ENCODE measurements at regions not wholly inside any gene's neighbourhood (a gene's known extent, or its start where the extent isn't known, plus 50 kb on each side); places are given as distances from the start of the nearest gene placed in this dataset.

DNA sequence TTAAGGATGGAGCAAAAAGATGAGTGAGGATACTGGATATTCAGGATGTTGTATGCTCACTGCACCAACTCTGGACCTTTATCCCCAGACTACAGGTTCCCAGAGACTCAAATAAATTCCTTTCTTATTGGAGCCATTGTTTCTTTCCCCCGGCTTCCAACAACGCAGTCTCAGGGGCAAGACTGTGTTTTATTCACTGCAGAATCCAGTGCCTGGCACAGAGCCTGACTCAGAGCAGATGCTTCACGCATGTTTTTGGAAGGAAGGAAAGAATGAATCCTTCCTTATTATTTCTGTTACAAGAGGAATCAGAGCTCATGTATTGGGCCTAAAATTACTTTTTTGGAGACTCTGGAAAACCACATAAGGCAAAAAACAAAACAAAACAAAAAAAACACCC lies 96.0 kb upstream of the VGLL4 start:
- Histone ChIP-seq H3K9me3 (ENCODE audit: control insufficient read depth, insufficient read depth, low read length) (no peaks in the 10 kb centered on the region), H3K36me3 (ENCODE audit: control insufficient read depth, insufficient read depth, low read length) (no peaks in the 10 kb centered on the region), H3K27ac (ENCODE audit: low read length) (no peak overlapping the region), H3K27me3 (ENCODE audit: control insufficient read depth, insufficient read depth, low read length) (no peaks in the 10 kb centered on the region), H3K4me3 (ENCODE audit: low read length) (no peak overlapping the region), H3K4me1 (ENCODE audit: control insufficient read depth, insufficient read depth, low read length) (no peaks in the 10 kb centered on the region)
- DNase-seq (no peak), ATAC-seq (no peak)
- TF ChIP-seq, protein P1, sequence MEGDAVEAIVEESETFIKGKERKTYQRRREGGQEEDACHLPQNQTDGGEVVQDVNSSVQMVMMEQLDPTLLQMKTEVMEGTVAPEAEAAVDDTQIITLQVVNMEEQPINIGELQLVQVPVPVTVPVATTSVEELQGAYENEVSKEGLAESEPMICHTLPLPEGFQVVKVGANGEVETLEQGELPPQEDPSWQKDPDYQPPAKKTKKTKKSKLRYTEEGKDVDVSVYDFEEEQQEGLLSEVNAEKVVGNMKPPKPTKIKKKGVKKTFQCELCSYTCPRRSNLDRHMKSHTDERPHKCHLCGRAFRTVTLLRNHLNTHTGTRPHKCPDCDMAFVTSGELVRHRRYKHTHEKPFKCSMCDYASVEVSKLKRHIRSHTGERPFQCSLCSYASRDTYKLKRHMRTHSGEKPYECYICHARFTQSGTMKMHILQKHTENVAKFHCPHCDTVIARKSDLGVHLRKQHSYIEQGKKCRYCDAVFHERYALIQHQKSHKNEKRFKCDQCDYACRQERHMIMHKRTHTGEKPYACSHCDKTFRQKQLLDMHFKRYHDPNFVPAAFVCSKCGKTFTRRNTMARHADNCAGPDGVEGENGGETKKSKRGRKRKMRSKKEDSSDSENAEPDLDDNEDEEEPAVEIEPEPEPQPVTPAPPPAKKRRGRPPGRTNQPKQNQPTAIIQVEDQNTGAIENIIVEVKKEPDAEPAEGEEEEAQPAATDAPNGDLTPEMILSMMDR (IDR thresholded peaks at IDR 0.05) = no peak
- no peak overlapping the region for H3K4me3 Mint-ChIP-seq
- H3K4me1 Mint-ChIP-seq = no peaks in the 10 kb centered on the region
- intact Hi-C loops (cut with micrococcal nuclease) = no loop called here
- no peak overlapping the region for H3K27ac Mint-ChIP-seq
- H3K27me3 Mint-ChIP-seq (ENCODE audit: low read depth in 2 of 2) = no peaks in the 10 kb centered on the region
- no peaks in the 10 kb centered on the region for H3K9me3 Mint-ChIP-seq
- no peaks in the 10 kb centered on the region for H3K36me3 Mint-ChIP-seq
- 91% methylated on average over 3 of the region's 3 CpGs for WGBS (ENCODE audit: insufficient coverage)

GRCh38 chr3:11739123-11739522 lies 95.4 kb upstream of the VGLL4 start:
- DNase-seq (no peak), ATAC-seq (no peak)
- Histone ChIP-seq H3K9me3 (ENCODE audit: control insufficient read depth, insufficient read depth, low read length) (no peaks in the 10 kb centered on the region), H3K4me1 (ENCODE audit: control insufficient read depth, insufficient read depth, low read length) (no peaks in the 10 kb centered on the region), H3K4me3 (ENCODE audit: low read length) (no peak overlapping the region), H3K27me3 (ENCODE audit: control insufficient read depth, insufficient read depth, low read length) (no peaks in the 10 kb centered on the region), H3K27ac (ENCODE audit: low read length) (no peak overlapping the region), H3K36me3 (ENCODE audit: control insufficient read depth, insufficient read depth, low read length) (no peaks in the 10 kb centered on the region)
- TF ChIP-seq, protein P1 (IDR thresholded peaks at IDR 0.05) = no peak
- H3K9me3 Mint-ChIP-seq = no peaks in the 10 kb centered on the region
- H3K4me3 Mint-ChIP-seq = no peak overlapping the region
- H3K36me3 Mint-ChIP-seq = no peaks in the 10 kb centered on the region
- H3K4me1 Mint-ChIP-seq = no peaks in the 10 kb centered on the region
- H3K27me3 Mint-ChIP-seq (ENCODE audit: low read depth in 2 of 2) = no peaks in the 10 kb centered on the region
- no peak overlapping the region for H3K27ac Mint-ChIP-seq
- intact Hi-C loops (cut with micrococcal nuclease) = no loop called here
- 86% methylated on average over 2 of the region's 2 CpGs for WGBS (ENCODE audit: insufficient coverage)

GRCh38 chr3:11737742-11738141 lies 94.0 kb upstream of the VGLL4 start:
- TF ChIP-seq, protein P1 (IDR thresholded peaks at IDR 0.05) = no peak
- H3K27me3 ChIP-seq (ENCODE audit: control insufficient read depth, insufficient read depth, low read length) = no peaks in the 10 kb centered on the region
- no peaks in the 10 kb centered on the region for H3K4me1 ChIP-seq (ENCODE audit: control insufficient read depth, insufficient read depth, low read length)
- no peak overlapping the region for H3K4me3 ChIP-seq (ENCODE audit: low read length)
- H3K27me3 Mint-ChIP-seq (ENCODE audit: low read depth in 2 of 2) = peaks cover 0 to under 1% of the 10 kb centered on the region in 2 donors
- H3K9me3 ChIP-seq (ENCODE audit: control insufficient read depth, insufficient read depth, low read length) = no peaks in the 10 kb centered on the region
- H3K4me1 Mint-ChIP-seq = no peaks in the 10 kb centered on the region
- 81% methylated on average over 7 of the region's 7 CpGs for WGBS (ENCODE audit: insufficient coverage)
- H3K27ac Mint-ChIP-seq = no peak overlapping the region
- H3K36me3 ChIP-seq (ENCODE audit: control insufficient read depth, insufficient read depth, low read length) = no peaks in the 10 kb centered on the region
- H3K27ac ChIP-seq (ENCODE audit: low read length) = no peak overlapping the region
- no peak for ATAC-seq
- H3K36me3 Mint-ChIP-seq = no peaks in the 10 kb centered on the region
- no peak for DNase-seq
- no peaks in the 10 kb centered on the region for H3K9me3 Mint-ChIP-seq
- intact Hi-C loops (cut with micrococcal nuclease) = no loop called here
- H3K4me3 Mint-ChIP-seq = no peak overlapping the region

GRCh38 chr3:11736136-11736833 lies 92.6 kb upstream of the VGLL4 start:
- 67% methylated on average over 9 of the region's 9 CpGs for WGBS (ENCODE audit: insufficient coverage)
- H3K36me3 Mint-ChIP-seq = no peaks in the 10 kb centered on the region
- H3K9me3 Mint-ChIP-seq = no peaks in the 10 kb centered on the region

More at GRCh38 chr3:11736136-11736833, 92.6 kb upstream of the VGLL4 start:
- H3K27me3 Mint-ChIP-seq (ENCODE audit: low read depth in 2 of 2) = peaks cover 0 to 3% of the 10 kb centered on the region in 2 donors
- intact Hi-C loops (cut with micrococcal nuclease) = no loop called here
- TF ChIP-seq, protein P1 (IDR thresholded peaks at IDR 0.05) = no peak
- ATAC-seq = no peak
- Histone ChIP-seq H3K27me3 (ENCODE audit: control insufficient read depth, insufficient read depth, low read length) (no peaks in the 10 kb centered on the region), H3K9me3 (ENCODE audit: control insufficient read depth, insufficient read depth, low read length) (no peaks in the 10 kb centered on the region), H3K27ac (ENCODE audit: low read length) (no peak overlapping the region), H3K36me3 (ENCODE audit: control insufficient read depth, insufficient read depth, low read length) (no peaks in the 10 kb centered on the region), H3K4me3 (ENCODE audit: low read length) (no peak overlapping the region), H3K4me1 (ENCODE audit: control insufficient read depth, insufficient read depth, low read length) (no peaks in the 10 kb centered on the region)
- no peak overlapping the region for H3K4me3 Mint-ChIP-seq
- H3K4me1 Mint-ChIP-seq = no peaks in the 10 kb centered on the region
- no peak overlapping the region for H3K27ac Mint-ChIP-seq
- DNase-seq = no peak
